ENCODE measurements at regions not wholly inside any gene's neighbourhood (a gene's known extent, or its start where the extent isn't known, plus 50 kb on each side); places are given as distances from the start of the nearest gene placed in this dataset.
"Not testable (repeated sequence)": the region's sequence is repeated elsewhere in the genome, so short reads cannot be mapped to it uniquely, and the experiment has no call there.

- H3K4me1 Mint-ChIP-seq: no peaks in the 10 kb centered on the region
Measured at GRCh38 chr2:231869704-231870103, 56.5 kb downstream of the NPPC start.

GRCh38 chr2:231869016-231869415, 57.2 kb downstream of the NPPC start:
- not testable (repeated sequence) for H3K4me3 Mint-ChIP-seq; ATAC-seq (ENCODE audit: low read depth)

More at GRCh38 chr2:231869704-231870103, 56.5 kb downstream of the NPPC start:
- no peaks in the 10 kb centered on the region for H3K36me3 Mint-ChIP-seq
- H3K27ac Mint-ChIP-seq: peak overlapping the region; percentile 33
- POLR2A ChIA-PET: no interaction called here
- peaks cover 41% of the 10 kb centered on the region for H3K27me3 Mint-ChIP-seq
- ATAC-seq (ENCODE audit: low read depth): no peak
- H3K4me3 Mint-ChIP-seq: no peak overlapping the region
- peaks cover 1% of the 10 kb centered on the region for H3K9me3 Mint-ChIP-seq
- DNase-seq: no peak

GRCh38 chr2:231866450-231866849, 59.7 kb downstream of the NPPC start:
- Mint-ChIP-seq H3K9me3 (peaks cover 1% of the 10 kb centered on the region), H3K4me3 (no peak overlapping the region), H3K27ac (no peak overlapping the region), H3K4me1 (no peaks in the 10 kb centered on the region), H3K36me3 (no peaks in the 10 kb centered on the region), H3K27me3 (peaks cover 30% of the 10 kb centered on the region)
- DNase-seq (no peak), ATAC-seq (ENCODE audit: low read depth) (no peak)
- POLR2A ChIA-PET: no interaction called here

More at GRCh38 chr2:231869016-231869415, 57.2 kb downstream of the NPPC start:
- POLR2A ChIA-PET, H3K27ac Mint-ChIP-seq, DNase-seq, H3K9me3 Mint-ChIP-seq, H3K4me1 Mint-ChIP-seq, H3K36me3 Mint-ChIP-seq: not testable (repeated sequence)
- H3K27me3 Mint-ChIP-seq: peaks cover 39% of the 10 kb centered on the region

DNA sequence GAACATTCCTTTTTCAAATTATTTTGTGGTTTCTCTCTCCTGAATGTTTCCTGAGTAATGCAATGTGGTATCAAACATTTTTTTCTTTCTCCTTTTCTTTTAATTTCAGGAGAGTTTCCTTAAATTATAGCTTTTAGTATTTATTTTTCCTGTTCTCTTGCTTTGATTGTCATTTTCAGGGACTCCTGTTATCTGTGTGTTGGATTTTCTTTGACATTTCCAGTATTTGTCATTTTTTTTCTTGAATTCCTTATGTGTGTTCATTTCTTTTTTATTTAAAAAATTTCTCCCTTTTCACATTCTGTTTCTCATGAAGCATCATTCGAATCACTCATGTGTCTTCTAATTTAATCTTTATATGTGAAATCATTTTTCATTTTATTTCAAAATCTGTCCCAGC, 61.0 kb downstream of the NPPC start:
- Mint-ChIP-seq H3K36me3 (no peaks in the 10 kb centered on the region), H3K9me3 (peaks cover 1% of the 10 kb centered on the region), H3K27ac (no peak overlapping the region), H3K4me3 (no peak overlapping the region), H3K27me3 (peaks cover 23% of the 10 kb centered on the region), H3K4me1 (no peaks in the 10 kb centered on the region)
- ATAC-seq (ENCODE audit: low read depth) (no peak), DNase-seq (no peak)
- POLR2A ChIA-PET: no interaction called here

DNA sequence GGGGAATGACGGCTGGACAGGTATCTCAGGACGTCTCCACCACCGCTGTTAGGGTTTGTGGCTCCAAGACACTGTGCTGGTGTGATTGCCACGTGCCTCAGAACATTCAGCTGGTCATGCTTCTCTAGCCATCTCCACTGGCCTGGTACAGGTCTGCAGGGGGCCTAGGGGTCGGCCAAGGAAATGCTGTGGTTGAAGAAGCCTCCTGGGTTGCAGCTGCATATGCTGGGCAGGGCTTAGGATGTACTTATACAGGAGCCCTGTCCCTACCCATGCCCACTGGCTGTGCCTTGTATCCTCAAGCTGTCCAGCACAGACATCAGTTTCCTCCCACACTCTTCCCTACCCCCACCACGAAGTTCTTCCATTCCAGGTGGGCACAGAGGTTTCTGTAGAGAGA, 64.1 kb downstream of the NPPC start:
- H3K4me1 Mint-ChIP-seq: no peaks in the 10 kb centered on the region
- POLR2A ChIA-PET: no interaction called here
- no peak overlapping the region for H3K27ac Mint-ChIP-seq
- no peaks in the 10 kb centered on the region for H3K36me3 Mint-ChIP-seq
- no peak overlapping the region for H3K4me3 Mint-ChIP-seq
- peaks cover 7% of the 10 kb centered on the region for H3K27me3 Mint-ChIP-seq
- no peak for DNase-seq
- no peaks in the 10 kb centered on the region for H3K9me3 Mint-ChIP-seq
- no peak for ATAC-seq (ENCODE audit: low read depth)

DNA sequence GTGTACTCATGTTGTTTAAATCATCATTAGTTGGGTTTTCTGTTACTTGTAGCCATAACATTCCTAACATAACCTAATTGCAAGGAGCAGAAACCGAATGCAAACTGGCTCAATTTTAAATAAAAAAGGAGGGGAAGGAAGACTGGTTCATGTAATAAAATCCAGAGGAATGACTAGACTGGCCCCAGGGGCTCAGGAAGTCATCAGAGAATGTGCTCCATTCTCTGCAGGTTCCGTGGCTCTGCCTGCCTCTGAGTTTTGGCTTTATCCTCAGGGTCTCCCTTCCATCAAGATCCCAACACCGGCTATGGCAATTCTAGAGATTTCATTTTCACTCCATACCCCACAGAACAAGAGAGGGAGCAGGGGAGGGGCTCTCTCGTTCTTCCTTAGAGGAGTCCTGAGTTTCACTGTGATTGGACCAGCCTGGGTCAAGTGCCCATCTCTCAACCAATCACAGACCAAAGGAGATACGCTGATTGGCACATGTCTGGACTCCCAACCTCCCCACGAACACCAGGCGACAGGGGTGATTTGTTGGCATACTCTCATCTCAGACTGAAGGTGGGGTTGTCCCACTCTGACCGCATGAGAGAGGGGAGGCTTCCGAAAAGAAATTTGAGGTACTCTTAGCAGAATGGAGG, 64.8 kb downstream of the NPPC start:
- POLR2A ChIA-PET: no interaction called here
- Mint-ChIP-seq H3K36me3 (no peaks in the 10 kb centered on the region), H3K4me1 (no peaks in the 10 kb centered on the region), H3K9me3 (no peaks in the 10 kb centered on the region), H3K4me3 (no peak overlapping the region), H3K27ac (no peak overlapping the region), H3K27me3 (peaks cover 6% of the 10 kb centered on the region)
- ATAC-seq (ENCODE audit: low read depth): no peak
- no peak for DNase-seq

All from activated naive CD8-positive, alpha-beta T cell treated with anti-CD3 and anti-CD28 coated beads, Interleukin-2, amount 10 ng/mL, durations not matched to agents 7 days and 5 days (primary cell).